H1 (cell line): ENCODE measurements at regions not wholly inside any gene's neighbourhood (a gene's known extent, or its start where the extent isn't known, plus 50 kb on each side); places are given as distances from the start of the nearest gene placed in this dataset.

Experiments
- CTCF ChIA-PET: fragments of 300-600 bp; sonication (Branson Sonifier 250); formaldehyde crosslinking; loops from one replicate; lab custom pipeline; 2021; ENCODE audit not compliant: partially characterized antibody; lab: Charles Lee
- POLR2A ChIA-PET: fragments of 300-600 bp; sonication (Branson Sonifier 250); formaldehyde crosslinking; loops from one replicate; lab custom pipeline; 2021; ENCODE audit warnings: inconsistent platforms; ENCODE audit not compliant: partially characterized antibody; lab: Charles Lee
- DNase-seq, 2 experiments: peaks; one replicate each; pipeline versions ENCODE4 v3.0.0 to v3.0.0-alpha.2; 2010 to 2022; ENCODE audit warnings: low spot score in 2 of 2, low read depth in 1 of 2, mixed read lengths in 1 of 2
- FAIRE-seq: peaks from 2 replicates; lab custom pipeline; 2011; peaks lifted over from hg19 to GRCh38; lab: Jason Lieb, UNC
- H2AFZ ChIP-seq: 2 replicates; pipeline ENCODE4 v1.8.1; 2012; ENCODE audit warnings: low read length, inconsistent platforms
- H2AK5ac ChIP-seq: 2 replicates; pipeline ENCODE4 v1.6.1; 2013; ENCODE audit warnings: low read depth, low read length
- H2BK120ac ChIP-seq: replicated peaks from 2 replicates; pipeline ENCODE3; 2013; ENCODE audit warnings: low read depth, low read length, inconsistent platforms
- H2BK12ac ChIP-seq: 2 replicates; pipeline ENCODE4 v1.6.1; 2013; ENCODE audit warnings: low read depth, low read length
- H2BK15ac ChIP-seq: 2 replicates; pipeline ENCODE4 v1.6.1; 2013; ENCODE audit warnings: low read length
- H2BK20ac ChIP-seq: 2 replicates; pipeline ENCODE4 v1.6.1; 2013; ENCODE audit warnings: low read length
- H2BK5ac ChIP-seq: 2 replicates; pipeline ENCODE4 v1.6.1; 2013; ENCODE audit warnings: low read depth, low read length
- H3K14ac ChIP-seq: 2 replicates; pipeline ENCODE4 v1.6.1; 2013; ENCODE audit warnings: inconsistent platforms; ENCODE audit not compliant: insufficient read length
- H3K18ac ChIP-seq: 2 replicates; pipeline ENCODE4 v1.6.1; 2013; ENCODE audit warnings: low read length; ENCODE audit errors: extremely low read depth
- H3K23ac ChIP-seq: 2 replicates; pipeline ENCODE4 v1.6.1; 2013; ENCODE audit warnings: inconsistent platforms; ENCODE audit not compliant: insufficient read length
- H3K23me2 ChIP-seq: 2 replicates; pipeline ENCODE4 v1.6.1; 2013; ENCODE audit warnings: low read depth, low read length
- H3K27ac ChIP-seq: 2 replicates; pipeline ENCODE4 v1.6.1; 2011; ENCODE audit warnings: low read depth, low read length, inconsistent platforms
- H3K27me3 ChIP-seq, 4 experiments: replicated peaks in 1 of 4; 1 replicate in 1 of 4; 2 replicates in 3 of 4; pipeline versions ENCODE4 v1.6.1 to v1.8.1; 2011 to 2013; ENCODE audit warnings: low read length in 3 of 4, mild to moderate bottlenecking in 3 of 4, inconsistent platforms in 2 of 4, mixed read lengths in 2 of 4, moderate library complexity in 1 of 4; ENCODE audit not compliant: control insufficient read depth in 3 of 4, insufficient read depth in 3 of 4; ENCODE audit errors: extremely low read depth in 1 of 4
- H3K36me3 ChIP-seq, 4 experiments: 2 replicates each; pipeline versions ENCODE4 v1.6.1 to v1.8.1; 2011 to 2013; ENCODE audit warnings: mild to moderate bottlenecking in 4 of 4, low read length in 3 of 4, moderate library complexity in 2 of 4, control low read depth in 1 of 4, inconsistent platforms in 1 of 4; ENCODE audit not compliant: insufficient read depth in 4 of 4, control insufficient read depth in 2 of 4
- H3K4ac ChIP-seq: replicated peaks from 2 replicates; pipeline ENCODE3; 2013; ENCODE audit warnings: low read length, low read depth, mixed read lengths, inconsistent platforms; ENCODE audit not compliant: insufficient read length
- H3K4me1 ChIP-seq, 4 experiments: replicated peaks in 1 of 4; 1 replicate in 1 of 4; 2 replicates in 3 of 4; pipeline versions ENCODE4 v1.6.1 to v1.8.1; 2011 to 2013; ENCODE audit warnings: low read length in 3 of 4, inconsistent platforms in 2 of 4, mixed read lengths in 1 of 4; ENCODE audit not compliant: insufficient read depth in 4 of 4, control insufficient read depth in 3 of 4
- H3K4me2 ChIP-seq, 2 experiments: 2 replicates each; pipeline versions ENCODE4 v1.6.1 to v1.8.1; 2011 to 2013; ENCODE audit warnings: low read depth in 2 of 2, low read length in 2 of 2, control low read depth in 1 of 2, inconsistent platforms in 1 of 2, mild to moderate bottlenecking in 1 of 2; ENCODE audit not compliant: insufficient read depth in 1 of 2
- H3K4me3 ChIP-seq, 4 experiments: fragments of 200-600, 300-600 bp in 1 of 4; sonication (generic), shearing (Covaris generic), sonication (Bioruptor Twin) in 1 of 4; 2 replicates each; pipeline versions ENCODE4 v1.5.1 to v1.8.1; 2011 to 2016; ENCODE audit warnings: low read length in 4 of 4, low read depth in 3 of 4, control low read depth in 2 of 4, inconsistent platforms in 2 of 4, mild to moderate bottlenecking in 2 of 4, mixed read lengths in 1 of 4, moderate library complexity in 1 of 4; ENCODE audit not compliant: insufficient read depth in 2 of 4; ENCODE audit errors: extremely low read depth in 1 of 4
- H3K56ac ChIP-seq: replicated peaks from 2 replicates; pipeline ENCODE3; 2013; ENCODE audit warnings: low read depth, mild to moderate bottlenecking, mixed read lengths, low read length, inconsistent platforms; ENCODE audit not compliant: insufficient read length
- H3K79me1 ChIP-seq: 2 replicates; pipeline ENCODE4 v1.6.1; 2013; ENCODE audit warnings: low read depth, low read length, control low read depth
- H3K79me2 ChIP-seq, 2 experiments: 2 replicates each; pipeline versions ENCODE4 v1.6.1 to v1.8.1; 2012 to 2013; ENCODE audit warnings: low read length in 2 of 2, mild to moderate bottlenecking in 2 of 2, inconsistent platforms in 1 of 2; ENCODE audit not compliant: insufficient read depth in 2 of 2, control insufficient read depth in 1 of 2
- H3K9ac ChIP-seq, 4 experiments: replicated peaks in 1 of 4; 1 replicate in 1 of 4; 2 replicates in 3 of 4; pipeline versions ENCODE4 v1.6.1 to v1.8.1; 2011 to 2013; ENCODE audit warnings: low read depth in 3 of 4, low read length in 3 of 4, control low read depth in 2 of 4, mild to moderate bottlenecking in 2 of 4, moderate library complexity in 2 of 4, inconsistent platforms in 1 of 4; ENCODE audit errors: extremely low read depth in 1 of 4
- H3K9me3 ChIP-seq, 2 experiments: 2 replicates each; pipeline versions ENCODE4 v1.6.1 to v1.8.1; 2012 to 2013; ENCODE audit warnings: mild to moderate bottlenecking in 2 of 2, moderate library complexity in 2 of 2, control low read depth in 1 of 2, inconsistent platforms in 1 of 2, low read depth in 1 of 2, low read length in 1 of 2, mixed read lengths in 1 of 2; ENCODE audit not compliant: insufficient read depth in 2 of 2
- H4K20me1 ChIP-seq, 2 experiments: replicated peaks in 1 of 2; 2 replicates each; pipeline versions ENCODE3 to v1.8.1; 2011 to 2013; ENCODE audit warnings: inconsistent platforms in 2 of 2, low read length in 2 of 2, mild to moderate bottlenecking in 1 of 2; ENCODE audit not compliant: insufficient read depth in 2 of 2, control insufficient read depth in 1 of 2
- H4K5ac ChIP-seq: 2 replicates; pipeline ENCODE4 v1.6.1; 2013; ENCODE audit warnings: low read length, low read depth, mixed read lengths, inconsistent platforms; ENCODE audit not compliant: insufficient read length
- H4K8ac ChIP-seq: 2 replicates; pipeline ENCODE4 v1.8.0; 2013; ENCODE audit warnings: mild to moderate bottlenecking, moderate library complexity, low read length, inconsistent platforms; ENCODE audit not compliant: insufficient read depth; ENCODE audit errors: extremely low read depth
- H4K91ac ChIP-seq: replicated peaks from 2 replicates; pipeline ENCODE3; 2013; ENCODE audit warnings: low read length, mixed read lengths, inconsistent platforms; ENCODE audit not compliant: insufficient read length
- ASH2L ChIP-seq: fragments of 200-600, 300-600 bp; sonication (generic); IDR thresholded peaks from one replicate; pipeline ENCODE4 v1.7.1; 2017; ENCODE audit warnings: low read length
- ATF2 ChIP-seq: IDR thresholded peaks from 2 replicates; pipeline ENCODE4 v1.6.1; 2012; ENCODE audit warnings: low read length, inconsistent platforms
- EGR1 ChIP-seq: IDR thresholded peaks from 2 replicates; pipeline ENCODE4 v1.6.1; 2011; ENCODE audit warnings: low read depth, low read length, borderline replicate concordance
- WGBS, 2 experiments: shearing (Covaris generic) in 1 of 2; methylation state at CpG; one replicate each; pipeline versions ENCODE4 v1.1.6 to v1.1.7; 2013 to 2015; ENCODE audit warnings: low lambda C conversion rate in 2 of 2, mixed read lengths in 2 of 2, inconsistent platforms in 1 of 2, low coverage in 1 of 2, missing lambda C conversion rate in 1 of 2; ENCODE audit not compliant: insufficient replicate concordance in 2 of 2, insufficient coverage in 1 of 2, insufficient read length in 1 of 2; ENCODE audit errors: extremely low coverage in 1 of 2, missing lambda C conversion rate in 1 of 2; 5-methylcytosine and 5-hydroxymethylcytosine counted together

DNA sequence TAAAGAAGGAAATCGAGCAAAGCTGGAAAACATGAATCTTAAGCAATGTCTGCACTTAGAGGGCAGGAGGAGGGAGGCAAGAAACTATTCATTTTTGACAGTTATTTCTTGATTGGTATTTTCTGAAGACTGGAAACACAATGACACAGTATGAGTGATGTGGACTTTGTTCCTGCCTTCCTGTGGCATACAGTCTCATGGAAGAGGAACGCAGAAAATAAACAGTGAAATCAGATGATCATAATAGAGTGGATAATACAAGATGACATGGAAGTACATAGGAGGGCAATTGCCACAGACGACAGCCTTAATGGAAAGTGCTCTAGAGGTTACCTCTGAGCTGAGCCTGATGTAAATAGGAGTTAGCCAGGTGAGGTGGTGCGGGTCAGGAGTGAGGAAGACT lies 140.4 kb upstream of the MAX start:
- 81% methylated on average over 4 of the region's 4 CpGs; no CpG with 5 or more reads in 1 of the 2 experiments for WGBS, 2 experiments
- Histone ChIP-seq H3K79me1 (no peaks in the 10 kb centered on the region), H2BK5ac (no peak overlapping the region), H3K23ac (no peak overlapping the region), H4K20me1 (no peaks in the 10 kb centered on the region), H3K79me2 (no peaks in the 10 kb centered on the region), H3K27me3 (no peaks in the 10 kb centered on the region), H3K36me3 (no peaks in the 10 kb centered on the region), H3K9me3 (no peaks in the 10 kb centered on the region), H3K9ac (no peak overlapping the region), H3K18ac (no peak overlapping the region), H2BK20ac (no peak overlapping the region), H4K8ac (no peak overlapping the region), H3K23me2 (no peaks in the 10 kb centered on the region; the same call in 1 of the 2 replicates), H4K91ac (no peak overlapping the region), H3K4me3 (no peak overlapping the region), H3K56ac (no peak overlapping the region), H3K27ac (no peak overlapping the region), H2BK12ac (no peak overlapping the region), H2BK120ac (no peak overlapping the region), H3K4ac (no peak overlapping the region), H3K4me2 (no peak overlapping the region), H2BK15ac (no peak overlapping the region), H3K4me1 (peaks cover 0 to 10% (median 3%) of the 10 kb centered on the region in 4 experiments; a peak in 5 of 7 replicates), H4K5ac (no peak overlapping the region), H2AK5ac (no peak overlapping the region), H2AFZ (no peak overlapping the region), H3K14ac (no peak overlapping the region)
- TF ChIP-seq ATF2 (no peak), EGR1 (no peak), ASH2L (no peak)
- ChIA-PET POLR2A (interaction anchor here (0.6 kb wide), 1 partner anchor 78 kb away, joined by 3 read pairs; no protein-coding TSS in a partner anchor), CTCF (no interaction called here)
- no peak for DNase-seq
- no peak for FAIRE-seq
